Astrocyte of the cerebellum (primary cell): ENCODE measurements at regions not wholly inside any gene's neighbourhood (a gene's known extent, or its start where the extent isn't known, plus 50 kb on each side); places are given as distances from the start of the nearest gene placed in this dataset.

Experiments used
- DNase-seq: peaks from one replicate; pipeline ENCODE4 v3.0.0-alpha.2; 2011; ENCODE audit warnings: low read depth
- H3K4me3 ChIP-seq: 2 replicates; pipeline ENCODE4 v1.5.1; 2011; ENCODE audit warnings: mild to moderate bottlenecking, low read depth, low read length, moderate library complexity
- in situ Hi-C: cut with HindIII; loops from 2 replicates; pipeline ENCODE4 v1.10.0; 2017; ENCODE audit warnings: low sequenced_read_pairs
- TF ChIP-seq, protein P1 (sequence below): IDR thresholded peaks from 2 replicates; pipeline ENCODE4 v1.5.1; 2012; ENCODE audit warnings: low read length, low read depth, moderate library complexity, mild to moderate bottlenecking; ENCODE audit errors: missing control alignments

DNA sequence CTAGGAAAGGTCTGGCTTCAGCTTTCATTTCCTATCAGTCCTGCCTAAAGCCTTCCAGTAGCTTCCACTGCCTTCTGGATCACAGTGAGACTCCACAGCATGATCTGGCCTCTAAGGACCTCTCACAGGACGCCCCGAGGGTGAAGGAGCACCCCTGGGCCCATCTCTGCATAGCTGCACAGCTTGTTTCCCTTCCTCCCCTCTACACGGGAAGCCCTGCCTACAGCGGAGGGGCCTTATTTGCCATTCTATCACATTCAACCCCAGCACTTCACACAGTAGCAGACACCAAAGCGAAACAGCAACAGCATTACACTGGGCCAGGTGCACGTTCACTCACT is 162.3 kb upstream of the GRK3 start:
- in situ Hi-C loops: no loop called here
- H3K4me3 ChIP-seq: no peak overlapping the region
- TF ChIP-seq, protein P1, sequence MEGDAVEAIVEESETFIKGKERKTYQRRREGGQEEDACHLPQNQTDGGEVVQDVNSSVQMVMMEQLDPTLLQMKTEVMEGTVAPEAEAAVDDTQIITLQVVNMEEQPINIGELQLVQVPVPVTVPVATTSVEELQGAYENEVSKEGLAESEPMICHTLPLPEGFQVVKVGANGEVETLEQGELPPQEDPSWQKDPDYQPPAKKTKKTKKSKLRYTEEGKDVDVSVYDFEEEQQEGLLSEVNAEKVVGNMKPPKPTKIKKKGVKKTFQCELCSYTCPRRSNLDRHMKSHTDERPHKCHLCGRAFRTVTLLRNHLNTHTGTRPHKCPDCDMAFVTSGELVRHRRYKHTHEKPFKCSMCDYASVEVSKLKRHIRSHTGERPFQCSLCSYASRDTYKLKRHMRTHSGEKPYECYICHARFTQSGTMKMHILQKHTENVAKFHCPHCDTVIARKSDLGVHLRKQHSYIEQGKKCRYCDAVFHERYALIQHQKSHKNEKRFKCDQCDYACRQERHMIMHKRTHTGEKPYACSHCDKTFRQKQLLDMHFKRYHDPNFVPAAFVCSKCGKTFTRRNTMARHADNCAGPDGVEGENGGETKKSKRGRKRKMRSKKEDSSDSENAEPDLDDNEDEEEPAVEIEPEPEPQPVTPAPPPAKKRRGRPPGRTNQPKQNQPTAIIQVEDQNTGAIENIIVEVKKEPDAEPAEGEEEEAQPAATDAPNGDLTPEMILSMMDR: no peak
- DNase-seq: no peak

DNA sequence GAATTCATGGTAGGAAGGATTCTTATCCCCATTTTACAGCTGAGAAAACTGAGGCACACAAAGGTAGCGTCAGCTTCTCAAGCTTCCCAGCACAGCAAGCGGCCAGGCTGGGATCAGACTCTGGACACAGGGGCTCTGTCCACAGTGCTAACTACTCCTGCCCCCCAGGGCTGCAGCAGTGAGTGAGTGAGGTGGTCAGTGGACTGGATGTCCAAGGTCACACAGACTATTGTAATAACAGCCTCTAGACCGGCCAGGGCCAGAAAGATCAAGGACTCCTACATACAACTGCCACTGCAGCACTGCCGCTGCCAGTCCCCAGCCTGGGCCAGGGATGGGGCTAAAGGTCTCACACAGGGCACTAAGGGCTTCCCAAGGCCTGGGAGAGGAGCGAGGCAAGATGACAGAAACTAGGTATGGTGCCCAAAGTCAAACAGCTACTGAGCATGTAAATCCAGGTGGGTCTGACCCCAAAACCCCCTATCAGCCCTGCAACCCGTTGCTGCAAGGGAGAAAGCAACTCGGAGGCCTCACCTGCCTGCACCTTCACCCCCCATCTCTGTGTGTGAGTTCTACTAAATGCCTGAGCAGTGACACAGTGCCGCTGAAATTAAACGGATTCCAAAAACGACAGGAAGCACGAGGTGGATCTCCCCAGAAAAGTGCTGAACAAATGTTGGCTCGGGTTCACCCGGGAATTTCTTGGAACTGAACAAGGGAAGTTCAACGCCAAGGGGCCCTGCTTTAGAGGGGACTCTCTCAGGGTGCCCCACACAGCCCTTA is 161.8 kb upstream of the GRK3 start:
- TF ChIP-seq, protein P1: no peak
- H3K4me3 ChIP-seq: peak overlapping the region; percentile 56
- DNase-seq: peak; percentile 40
- in situ Hi-C loops: no loop called here

DNA sequence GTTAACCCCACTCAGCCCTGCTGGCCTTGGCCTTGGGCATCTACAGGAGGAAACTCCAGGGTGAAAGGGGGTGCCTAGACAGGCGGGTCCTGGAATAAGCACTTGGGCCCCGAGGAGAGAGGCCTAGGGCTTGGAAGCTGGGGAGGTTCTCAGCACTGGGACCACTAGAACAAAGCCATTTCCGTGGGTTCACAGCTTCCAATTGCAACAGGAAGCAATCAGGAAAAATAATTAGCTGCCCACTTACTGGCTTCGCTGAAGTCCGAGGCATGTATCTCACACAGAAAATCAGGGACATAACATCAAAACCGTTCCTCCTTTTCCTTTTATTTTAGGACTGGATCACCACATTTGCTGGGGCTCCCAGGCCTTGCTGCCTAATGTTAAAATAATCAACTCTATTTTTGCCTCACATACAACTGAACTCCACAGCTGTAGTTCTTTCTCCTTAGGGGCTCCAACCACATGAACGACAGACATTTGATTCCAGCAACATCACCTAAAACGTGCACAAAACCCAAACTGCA is 161.1 kb upstream of the GRK3 start:
- H3K4me3 ChIP-seq: peak overlapping the region; percentile 56
- in situ Hi-C loops: no loop called here
- no peak for DNase-seq
- TF ChIP-seq, protein P1: no peak

DNA sequence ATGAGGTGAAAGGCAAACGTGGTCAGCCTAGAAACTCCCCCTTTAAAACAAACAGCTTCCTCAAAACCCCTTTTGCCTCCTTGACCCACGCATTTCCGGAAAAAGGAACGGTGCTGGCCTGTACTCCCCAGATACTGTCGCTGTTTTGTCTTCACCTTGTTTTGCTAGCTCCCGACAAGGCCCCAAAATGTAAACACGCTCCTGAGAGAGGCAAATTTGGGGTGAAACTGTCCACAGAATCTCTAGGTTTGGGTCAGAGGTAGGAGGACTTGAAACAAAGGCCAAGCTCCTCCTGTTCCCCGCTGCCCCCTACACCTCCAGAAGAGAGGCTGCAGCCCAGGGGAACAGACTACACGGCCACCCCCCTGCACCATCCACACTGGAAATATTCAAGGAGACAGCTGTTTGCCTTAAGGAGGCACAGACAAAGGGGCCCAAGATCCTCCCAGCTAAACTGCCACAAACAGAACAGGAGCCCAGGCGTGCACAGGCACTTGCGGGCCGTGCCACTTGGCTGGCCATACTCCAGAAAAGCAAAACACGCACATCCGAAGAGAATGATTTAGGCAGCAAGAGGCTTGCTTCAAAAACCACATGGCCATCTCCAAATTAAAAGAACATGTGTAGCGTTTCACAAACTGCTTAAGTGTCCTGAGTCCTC is 160.5 kb upstream of the GRK3 start:
- H3K4me3 ChIP-seq: peak overlapping the region; percentile 56
- TF ChIP-seq, protein P1: no peak
- DNase-seq: no peak
- in situ Hi-C loops: no loop called here

DNA sequence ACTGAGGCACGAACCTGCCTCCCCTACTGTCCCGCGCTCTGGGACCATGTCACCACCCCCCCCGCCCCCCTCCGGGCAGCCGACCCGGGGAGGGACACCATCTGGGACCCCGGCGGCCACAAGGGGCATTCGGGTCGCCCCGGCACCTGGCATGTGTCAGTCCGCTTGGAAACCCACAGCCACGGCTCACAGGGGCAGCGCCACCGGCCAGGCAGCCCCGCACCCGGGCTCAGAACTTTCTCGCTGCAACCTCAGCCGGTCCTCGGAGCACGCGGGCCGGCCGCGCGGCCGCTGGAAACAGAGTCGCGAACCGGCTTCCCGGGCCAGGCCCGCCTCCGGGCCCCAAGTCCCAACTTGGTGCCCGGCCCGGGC is 159.9 kb upstream of the GRK3 start:
- TF ChIP-seq, protein P1: no peak
- in situ Hi-C loops: no loop called here
- DNase-seq: no peak
- H3K4me3 ChIP-seq: peak overlapping the region; percentile 56

DNA sequence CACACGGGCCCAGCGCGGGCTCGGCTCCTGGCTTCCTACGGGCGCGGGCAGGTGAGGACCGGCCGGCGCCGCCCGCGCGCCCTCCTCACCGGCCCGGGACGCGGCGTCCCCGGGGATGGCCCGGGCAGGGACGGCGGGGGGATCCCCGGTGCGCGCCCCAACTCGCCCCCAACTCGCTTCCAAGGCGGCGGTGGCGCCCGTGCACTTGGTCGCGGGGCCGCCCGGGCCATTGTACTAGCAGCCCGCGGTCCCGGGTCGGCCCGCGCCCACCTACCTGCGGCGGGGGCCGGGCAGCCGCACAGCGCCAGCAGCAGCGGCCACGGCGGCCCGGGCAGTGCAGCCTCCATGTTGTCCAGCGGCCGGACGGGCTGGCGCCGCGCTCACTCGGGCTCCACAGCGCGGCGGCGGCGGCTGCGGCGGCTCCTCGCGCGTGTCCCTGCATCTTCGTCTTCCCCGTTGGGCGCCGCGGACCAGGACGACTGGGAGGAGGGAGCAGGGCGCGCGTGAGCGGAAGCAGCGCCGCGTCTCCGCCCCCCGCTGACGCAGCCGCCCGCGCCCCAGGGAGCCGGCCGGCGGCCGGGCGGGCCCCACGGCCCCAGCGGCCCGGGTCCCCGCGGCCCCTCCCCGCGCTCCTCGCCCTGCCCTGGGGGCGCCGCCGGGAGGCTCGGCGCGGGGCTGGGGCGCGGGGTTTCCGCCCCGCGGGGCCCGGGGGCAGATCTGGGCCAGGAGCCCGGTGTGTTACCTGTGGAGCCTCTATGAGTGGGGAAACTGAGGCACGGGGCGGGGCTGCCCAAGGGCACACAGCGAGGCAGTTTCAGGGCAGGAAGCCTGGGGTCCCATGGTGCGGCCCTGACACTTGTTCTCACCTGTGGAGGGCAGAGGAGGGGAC is 159.3 kb upstream of the GRK3 start:
- TF ChIP-seq, protein P1: no peak
- DNase-seq: no peak
- in situ Hi-C loops: no loop called here
- H3K4me3 ChIP-seq: peak overlapping the region; percentile 56
